ENCODE measurements at regions not wholly inside any gene's neighbourhood (a gene's known extent, or its start where the extent isn't known, plus 50 kb on each side); places are given as distances from the start of the nearest gene placed in this dataset.

GRCh38 chr15:35301088-35301487, 216.0 kb upstream of the NANOGP8 start:
- H3K4me1 ChIP-seq = no peaks in the 10 kb centered on the region; the same call in 2 of the 3 replicates
- no peaks in the 10 kb centered on the region for H3K9me3 ChIP-seq
- CTCF ChIA-PET = interaction anchor here (0.5 to 4.5 kb wide), 3 partner anchors 11 to 320 kb away, joined by 3 to 18 read pairs (median 4); no protein-coding TSS in a partner anchor
- no peak overlapping the region for H3K4me2 ChIP-seq
- no peak overlapping the region for H3K27ac ChIP-seq
- H3K4me3 ChIP-seq = no peak overlapping the region
- WGBS (ENCODE audit: missing lambda C conversion rate) = 33% methylated on average over 2 of the region's 2 CpGs
- DNase-seq (ENCODE audit: low read depth in 1 of 2, low spot score in 1 of 2) (no peak), ATAC-seq (no peak), FAIRE-seq (no peak)
- POLR2A ChIA-PET = no interaction called here
- TF ChIP-seq FOXS1 (CRISPR knock-in tag; IDR thresholded peaks at IDR 0.05) = no peak
- no peak for TF ChIP-seq NFE2L2 (conservative IDR thresholded peaks at IDR 0.05; ENCODE audit: low read length)
- TF ChIP-seq BHLHE40 (IDR thresholded peaks at IDR 0.05; ENCODE audit: low read depth, low read length) = no peak
- TF ChIP-seq CTCF (IDR thresholded peaks at IDR 0.05) = no peak
- no peak for TF ChIP-seq MAFK (IDR thresholded peaks at IDR 0.05; ENCODE audit: partially characterized antibody)
- TF ChIP-seq RCOR1 (IDR thresholded peaks at IDR 0.05; ENCODE audit: low read depth, low read length) = no peak
- no peak for TF ChIP-seq ZSCAN20 (CRISPR knock-in tag; IDR thresholded peaks at IDR 0.05)
- no peak for TF ChIP-seq ZFP36 (IDR thresholded peaks at IDR 0.05; ENCODE audit: borderline replicate concordance, partially characterized antibody)
- no peak for TF ChIP-seq CBX8 (IDR thresholded peaks at IDR 0.05)
- no peak for TF ChIP-seq KDM1A (IDR thresholded peaks at IDR 0.05; ENCODE audit: low read depth)
- no peak for TF ChIP-seq HMGXB4 (CRISPR knock-in tag; IDR thresholded peaks at IDR 0.05; ENCODE audit: borderline replicate concordance)
- TF ChIP-seq EP300 (IDR thresholded peaks at IDR 0.05) = no peak
- TF ChIP-seq, protein P1, sequence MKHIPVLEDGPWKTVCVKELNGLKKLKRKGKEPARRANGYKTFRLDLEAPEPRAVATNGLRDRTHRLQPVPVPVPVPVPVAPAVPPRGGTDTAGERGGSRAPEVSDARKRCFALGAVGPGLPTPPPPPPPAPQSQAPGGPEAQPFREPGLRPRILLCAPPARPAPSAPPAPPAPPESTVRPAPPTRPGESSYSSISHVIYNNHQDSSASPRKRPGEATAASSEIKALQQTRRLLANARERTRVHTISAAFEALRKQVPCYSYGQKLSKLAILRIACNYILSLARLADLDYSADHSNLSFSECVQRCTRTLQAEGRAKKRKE (CRISPR knock-in tag; IDR thresholded peaks at IDR 0.05; ENCODE audit: low read depth) = no peak
- no peak for TF ChIP-seq HDAC2 (IDR thresholded peaks at IDR 0.05)
- TF ChIP-seq, protein P2, sequence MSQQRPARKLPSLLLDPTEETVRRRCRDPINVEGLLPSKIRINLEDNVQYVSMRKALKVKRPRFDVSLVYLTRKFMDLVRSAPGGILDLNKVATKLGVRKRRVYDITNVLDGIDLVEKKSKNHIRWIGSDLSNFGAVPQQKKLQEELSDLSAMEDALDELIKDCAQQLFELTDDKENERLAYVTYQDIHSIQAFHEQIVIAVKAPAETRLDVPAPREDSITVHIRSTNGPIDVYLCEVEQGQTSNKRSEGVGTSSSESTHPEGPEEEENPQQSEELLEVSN (IDR thresholded peaks at IDR 0.05; ENCODE audit: borderline replicate concordance, low read depth) = no peak
- TF ChIP-seq, protein P3, sequence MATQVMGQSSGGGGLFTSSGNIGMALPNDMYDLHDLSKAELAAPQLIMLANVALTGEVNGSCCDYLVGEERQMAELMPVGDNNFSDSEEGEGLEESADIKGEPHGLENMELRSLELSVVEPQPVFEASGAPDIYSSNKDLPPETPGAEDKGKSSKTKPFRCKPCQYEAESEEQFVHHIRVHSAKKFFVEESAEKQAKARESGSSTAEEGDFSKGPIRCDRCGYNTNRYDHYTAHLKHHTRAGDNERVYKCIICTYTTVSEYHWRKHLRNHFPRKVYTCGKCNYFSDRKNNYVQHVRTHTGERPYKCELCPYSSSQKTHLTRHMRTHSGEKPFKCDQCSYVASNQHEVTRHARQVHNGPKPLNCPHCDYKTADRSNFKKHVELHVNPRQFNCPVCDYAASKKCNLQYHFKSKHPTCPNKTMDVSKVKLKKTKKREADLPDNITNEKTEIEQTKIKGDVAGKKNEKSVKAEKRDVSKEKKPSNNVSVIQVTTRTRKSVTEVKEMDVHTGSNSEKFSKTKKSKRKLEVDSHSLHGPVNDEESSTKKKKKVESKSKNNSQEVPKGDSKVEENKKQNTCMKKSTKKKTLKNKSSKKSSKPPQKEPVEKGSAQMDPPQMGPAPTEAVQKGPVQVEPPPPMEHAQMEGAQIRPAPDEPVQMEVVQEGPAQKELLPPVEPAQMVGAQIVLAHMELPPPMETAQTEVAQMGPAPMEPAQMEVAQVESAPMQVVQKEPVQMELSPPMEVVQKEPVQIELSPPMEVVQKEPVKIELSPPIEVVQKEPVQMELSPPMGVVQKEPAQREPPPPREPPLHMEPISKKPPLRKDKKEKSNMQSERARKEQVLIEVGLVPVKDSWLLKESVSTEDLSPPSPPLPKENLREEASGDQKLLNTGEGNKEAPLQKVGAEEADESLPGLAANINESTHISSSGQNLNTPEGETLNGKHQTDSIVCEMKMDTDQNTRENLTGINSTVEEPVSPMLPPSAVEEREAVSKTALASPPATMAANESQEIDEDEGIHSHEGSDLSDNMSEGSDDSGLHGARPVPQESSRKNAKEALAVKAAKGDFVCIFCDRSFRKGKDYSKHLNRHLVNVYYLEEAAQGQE (IDR thresholded peaks at IDR 0.05) = no peak
- no peak for TF ChIP-seq ZNF302 (CRISPR knock-in tag; IDR thresholded peaks at IDR 0.05)
- TF ChIP-seq PHF8 (IDR thresholded peaks at IDR 0.05; ENCODE audit: borderline replicate concordance, low read depth) = no peak
- TF ChIP-seq HES2 (IDR thresholded peaks at IDR 0.05) = no peak
